ENCODE measurements at regions not wholly inside any gene's neighbourhood (a gene's known extent, or its start where the extent isn't known, plus 50 kb on each side); places are given as distances from the start of the nearest gene placed in this dataset.
"Not testable (repeated sequence)": the region's sequence is repeated elsewhere in the genome, so short reads cannot be mapped to it uniquely, and the experiment has no call there.

GRCh38 chr17:16870253-16871245, 101.4 kb downstream of the TNFRSF13B start:
- DNase-seq (ENCODE audit: low spot score) = no peak

DNA sequence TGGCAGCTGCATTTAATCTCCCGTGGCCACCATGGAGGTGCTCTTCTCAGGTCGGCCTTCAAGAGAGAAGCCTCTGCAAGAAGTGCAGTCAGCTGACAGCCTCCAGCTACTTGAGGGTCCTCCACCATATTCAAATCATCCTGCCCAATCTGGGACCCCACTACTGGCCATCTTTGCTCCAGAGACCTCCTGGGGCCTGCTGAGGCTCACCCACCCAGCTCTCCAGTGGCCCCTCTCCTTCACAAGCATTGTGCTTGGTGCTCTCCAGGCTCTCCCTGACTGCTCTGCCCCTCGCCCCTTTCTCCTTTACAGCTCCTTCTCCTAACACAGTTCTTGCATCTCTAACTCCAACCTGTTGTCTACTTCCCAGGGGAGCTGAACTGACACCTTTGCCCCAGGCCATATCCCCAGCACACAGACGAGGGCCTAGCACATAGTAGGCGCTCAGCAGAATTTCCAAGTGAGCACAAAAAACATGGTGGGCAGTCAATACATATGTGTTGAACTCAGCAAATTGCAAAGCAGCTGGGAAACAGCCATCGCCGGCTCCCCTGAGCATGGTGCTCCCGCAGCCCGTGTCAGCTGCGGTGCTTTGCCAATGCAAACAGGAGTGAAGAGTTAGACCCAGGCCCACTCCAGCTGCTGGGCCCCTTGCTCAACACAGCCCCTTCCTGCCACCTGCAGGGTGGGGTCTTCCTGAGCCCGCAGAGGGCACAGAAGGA, 102.2 kb downstream of the TNFRSF13B start:
- DNase-seq (ENCODE audit: low spot score) = not testable (repeated sequence)

DNA sequence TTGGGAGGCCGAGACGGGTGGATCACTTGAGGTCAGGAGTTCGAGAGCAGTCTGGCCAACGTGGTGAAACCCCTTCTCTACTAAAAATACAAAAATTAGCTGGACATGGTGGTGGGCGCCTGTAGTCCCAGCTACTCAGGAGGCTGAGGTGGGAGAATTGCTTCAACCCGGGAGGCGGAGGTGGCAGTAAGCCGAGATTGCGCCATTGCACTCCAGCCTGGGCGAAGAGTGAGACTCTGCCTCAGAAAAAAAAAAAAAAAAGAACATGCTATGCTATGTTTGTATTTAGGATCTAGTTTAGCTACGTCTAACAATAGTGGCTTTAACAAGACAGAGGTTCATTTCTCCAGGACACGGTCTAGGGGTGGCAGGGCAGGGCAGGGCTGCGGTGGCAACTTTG, 103.3 kb downstream of the TNFRSF13B start:
- DNase-seq (ENCODE audit: low spot score) = not testable (repeated sequence)

DNA sequence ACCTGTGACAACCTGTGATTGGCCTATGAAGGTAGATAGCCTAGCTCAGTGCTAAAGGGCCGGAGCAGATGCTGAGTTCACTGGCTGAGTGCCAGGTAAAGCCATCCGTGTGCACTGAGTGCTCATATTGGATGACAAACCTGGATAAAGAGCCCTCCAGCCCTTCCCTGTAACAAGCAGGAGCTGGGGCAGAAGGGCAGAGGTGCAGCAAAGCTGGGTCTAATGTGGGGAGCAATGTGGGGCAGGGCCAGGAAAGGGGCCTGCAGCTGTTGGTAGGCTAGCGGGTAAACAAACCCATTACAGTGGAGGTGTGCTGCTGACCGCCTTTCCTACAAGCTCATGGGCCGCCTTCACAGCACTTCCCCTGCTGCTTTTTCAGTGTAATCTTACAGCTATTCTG, 104.4 kb downstream of the TNFRSF13B start:
- DNase-seq (ENCODE audit: low spot score) = not testable (repeated sequence)

DNA sequence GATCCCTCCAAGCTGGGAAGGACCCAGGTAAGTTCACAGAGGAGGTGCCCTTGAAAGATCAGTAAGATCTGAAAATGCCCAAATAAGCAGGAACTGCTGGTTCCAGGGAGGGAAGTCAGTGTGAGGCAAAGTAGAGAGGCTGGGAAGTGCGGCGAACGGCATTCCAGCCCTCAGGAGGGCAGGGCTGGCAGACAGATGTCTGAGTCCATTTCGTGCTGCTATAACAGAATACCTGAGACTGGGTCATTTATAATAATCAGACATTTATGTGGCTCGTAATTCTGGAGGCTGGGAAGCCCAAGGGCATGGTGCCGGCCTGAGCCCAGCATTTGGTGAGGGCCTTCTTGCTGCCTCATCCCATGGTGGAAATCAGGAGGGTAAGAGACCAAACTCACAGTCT, 105.1 kb downstream of the TNFRSF13B start:
- DNase-seq (ENCODE audit: low spot score) = not testable (repeated sequence)

- no peak for DNase-seq (ENCODE audit: low spot score)
Measured at GRCh38 chr17:16866436-16866835, 105.5 kb downstream of the TNFRSF13B start.

GRCh38 chr17:16865704-16866103, 106.2 kb downstream of the TNFRSF13B start:
- peak; percentile 31 for DNase-seq (ENCODE audit: low spot score)

DNA sequence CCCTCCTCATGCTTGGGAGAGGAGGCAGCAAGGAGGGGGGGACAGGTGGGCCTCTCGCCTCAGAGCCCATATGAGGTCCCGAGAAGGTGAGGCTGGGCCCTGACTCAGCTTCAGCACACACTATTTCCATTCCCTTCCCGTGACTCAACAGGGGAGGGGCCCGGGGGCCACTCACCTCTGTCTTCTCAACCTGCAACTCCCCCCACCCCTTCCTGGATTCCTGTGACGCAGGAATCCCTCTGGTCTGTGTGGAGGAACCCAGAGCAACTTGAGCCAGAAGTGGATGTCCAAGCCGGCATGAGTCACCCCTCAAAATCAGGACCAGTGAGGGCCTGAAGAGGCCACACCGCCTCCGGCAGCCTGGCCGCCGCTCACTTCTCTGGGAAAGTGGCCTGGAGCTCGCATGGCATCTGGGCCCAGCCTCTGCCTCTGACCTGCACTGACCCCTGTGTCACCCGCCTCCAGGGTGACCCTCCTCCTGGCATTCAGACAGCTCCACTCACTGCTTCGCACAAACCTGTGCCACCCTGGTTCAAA, 106.8 kb downstream of the TNFRSF13B start:
- not testable (repeated sequence) for DNase-seq (ENCODE audit: low spot score)

DNA sequence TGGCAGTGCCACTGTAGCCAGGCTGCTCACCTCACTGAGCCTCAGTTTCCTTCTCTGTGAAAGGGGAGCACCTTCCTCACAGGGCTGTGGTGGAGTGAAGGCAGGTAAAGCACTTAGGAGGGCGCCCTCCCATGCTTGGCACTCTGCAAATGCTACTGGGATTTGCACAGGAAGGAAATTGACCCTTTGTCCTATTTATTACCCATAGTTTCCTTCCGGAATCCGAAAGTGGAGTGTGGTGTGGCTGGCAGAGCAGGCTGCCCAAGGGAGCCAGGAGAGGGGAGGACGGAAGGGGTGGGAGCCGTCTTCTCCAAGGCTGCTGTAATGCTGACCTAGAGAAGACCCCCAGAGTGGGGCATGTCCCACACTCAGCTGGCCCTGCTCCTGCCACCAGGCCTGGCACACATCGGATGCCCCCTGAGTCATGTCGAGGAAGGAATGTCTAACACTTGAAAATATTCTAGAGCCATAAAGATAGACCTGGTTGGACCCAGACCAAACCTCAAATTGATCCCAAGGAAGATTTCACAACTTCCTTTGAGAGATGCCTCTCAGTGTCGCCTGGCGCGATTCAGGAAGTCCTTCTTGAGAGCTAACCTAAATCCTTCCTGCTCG, 107.3 kb downstream of the TNFRSF13B start:
- not testable (repeated sequence) for DNase-seq (ENCODE audit: low spot score)

DNA sequence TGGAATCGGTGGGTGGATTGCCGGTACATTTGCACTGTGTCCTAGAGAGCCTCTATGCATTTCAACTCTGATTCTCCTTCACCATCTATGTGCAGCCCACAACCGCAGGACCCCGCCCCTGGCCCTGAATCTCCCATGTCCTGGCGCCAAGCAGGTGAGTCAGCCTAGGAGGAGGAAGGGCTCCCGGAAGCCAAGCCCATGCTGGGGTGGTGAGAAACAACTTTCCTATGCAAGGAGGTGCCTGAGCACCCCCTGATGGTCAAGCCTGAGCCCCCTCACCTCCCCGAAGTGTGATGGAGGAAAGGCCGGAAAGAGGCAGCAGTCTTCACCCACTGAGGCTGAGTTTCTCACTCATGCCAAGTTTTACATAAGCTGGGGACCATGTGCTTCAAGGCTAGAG, 110.8 kb downstream of the TNFRSF13B start:
- DNase-seq (ENCODE audit: low spot score) = not testable (repeated sequence)

- not testable (repeated sequence) for DNase-seq (ENCODE audit: low spot score)
Measured at GRCh38 chr17:16860467-16860866, 111.5 kb downstream of the TNFRSF13B start.

DNA sequence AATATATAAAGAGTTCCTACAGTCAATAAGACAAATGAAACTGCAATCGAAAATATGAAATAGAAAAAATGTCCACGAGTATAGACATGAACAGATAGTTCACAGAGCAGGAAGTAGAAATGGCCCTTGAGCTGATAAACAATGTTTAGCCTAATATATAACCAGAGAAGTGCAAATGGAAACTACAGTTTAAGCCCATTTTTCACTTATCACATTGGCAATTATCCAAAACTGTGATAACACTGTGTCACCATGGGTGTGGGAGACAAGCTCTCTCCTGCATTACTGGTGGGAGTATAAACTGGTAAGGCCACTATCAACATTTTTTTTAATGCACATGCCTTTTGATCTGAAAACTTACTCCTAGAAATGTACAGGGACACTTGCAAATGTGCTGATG, 112.4 kb downstream of the TNFRSF13B start:
- DNase-seq (ENCODE audit: low spot score) = not testable (repeated sequence)

DNA sequence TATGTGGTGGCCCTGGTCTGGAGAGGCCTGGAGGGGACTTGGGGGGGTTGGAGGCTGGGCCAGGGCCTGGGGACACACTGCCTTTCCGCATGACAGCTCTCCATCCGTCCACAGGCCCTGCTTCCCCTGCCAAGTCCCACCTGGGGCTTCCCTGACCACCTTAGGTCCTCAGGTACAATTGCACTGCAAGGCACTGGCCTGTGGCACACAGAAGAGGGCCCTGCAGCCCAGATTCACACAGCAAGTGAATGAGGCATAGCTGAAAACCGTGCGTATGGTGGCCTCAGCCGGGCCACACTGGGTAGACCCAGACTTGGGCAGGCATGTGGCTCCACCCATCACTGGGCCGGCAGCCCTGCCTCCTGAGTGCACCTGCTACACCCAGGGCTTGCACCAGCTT, 114.2 kb downstream of the TNFRSF13B start:
- DNase-seq (ENCODE audit: low spot score) = not testable (repeated sequence)

DNA sequence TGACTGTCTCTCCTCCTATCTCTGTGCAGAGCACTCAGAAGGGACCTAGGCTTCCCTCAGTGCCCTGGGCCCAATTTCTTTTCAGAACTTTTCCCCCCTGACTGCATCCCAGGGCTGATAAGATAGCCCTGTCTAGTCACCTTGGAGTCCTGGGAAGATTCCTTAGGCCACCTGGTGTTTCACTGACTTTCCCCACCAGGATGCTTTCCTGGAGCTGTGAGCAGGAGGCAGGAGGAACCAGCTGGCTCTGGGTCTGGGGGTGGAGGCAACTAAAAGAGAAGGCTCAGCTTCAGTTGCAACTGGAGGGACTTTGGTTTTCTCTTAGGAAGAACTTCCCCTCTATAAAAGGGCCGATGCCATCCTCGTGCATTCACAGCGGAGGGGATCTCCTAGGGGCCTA, 115.1 kb downstream of the TNFRSF13B start:
- not testable (repeated sequence) for DNase-seq (ENCODE audit: low spot score)

- DNase-seq (ENCODE audit: low spot score) = not testable (repeated sequence)
Measured at GRCh38 chr17:16856171-16856570, 115.7 kb downstream of the TNFRSF13B start.

GRCh38 chr17:16854636-16855035, 117.3 kb downstream of the TNFRSF13B start:
- not testable (repeated sequence) for DNase-seq (ENCODE audit: low spot score)

DNA sequence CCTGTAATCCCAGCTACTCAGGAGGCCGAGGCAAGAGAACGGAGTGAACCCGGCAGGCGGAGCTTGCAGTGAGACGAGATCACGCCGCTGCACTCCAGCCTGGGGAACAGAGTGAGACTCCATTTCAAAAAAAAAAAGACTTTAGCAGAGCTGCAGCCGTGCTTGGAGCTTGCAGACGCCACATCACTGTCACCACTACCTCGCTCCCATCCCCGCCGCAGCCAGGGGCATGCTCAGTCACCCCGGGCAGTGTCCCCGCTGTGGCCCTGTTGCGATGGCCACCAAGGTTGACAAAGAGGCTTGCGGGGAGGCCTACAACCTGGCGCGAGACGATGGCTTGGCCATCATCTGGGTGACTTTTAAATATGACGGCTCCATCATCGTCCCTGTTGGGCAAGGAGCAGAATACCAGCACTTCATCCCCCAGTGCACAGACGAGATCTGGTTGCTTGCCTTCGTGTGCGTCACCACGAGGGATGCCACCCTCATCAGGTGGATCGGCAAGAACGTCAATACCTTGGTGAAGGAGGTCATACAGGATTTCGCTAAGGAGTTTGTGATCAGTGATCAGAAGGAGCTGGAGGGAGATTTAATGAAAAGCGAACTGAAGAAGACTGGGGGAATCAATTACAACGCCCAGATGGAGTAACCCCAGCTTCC, 118.1 kb downstream of the TNFRSF13B start:
- DNase-seq (ENCODE audit: low spot score) = no peak

DNA sequence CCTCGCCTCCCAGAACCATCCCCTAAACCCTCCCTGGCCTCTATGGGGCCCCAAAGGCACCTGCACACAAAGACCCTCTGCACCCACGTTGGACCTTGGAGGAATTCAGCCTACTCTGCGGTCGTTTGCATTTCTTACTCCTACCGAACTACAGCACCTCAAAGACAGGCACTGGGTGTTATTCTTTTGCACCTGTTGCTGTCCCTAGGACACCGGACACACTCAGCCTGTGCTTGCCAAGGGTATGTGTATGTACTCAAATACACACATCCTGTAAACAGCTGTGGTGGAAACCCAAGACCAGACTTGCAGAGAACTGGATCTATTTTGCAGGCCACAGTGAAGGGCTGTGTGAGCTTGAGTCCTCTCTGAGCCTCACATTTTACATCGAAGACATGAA, 122.1 kb downstream of the TNFRSF13B start:
- not testable (repeated sequence) for DNase-seq (ENCODE audit: low spot score)

DNA sequence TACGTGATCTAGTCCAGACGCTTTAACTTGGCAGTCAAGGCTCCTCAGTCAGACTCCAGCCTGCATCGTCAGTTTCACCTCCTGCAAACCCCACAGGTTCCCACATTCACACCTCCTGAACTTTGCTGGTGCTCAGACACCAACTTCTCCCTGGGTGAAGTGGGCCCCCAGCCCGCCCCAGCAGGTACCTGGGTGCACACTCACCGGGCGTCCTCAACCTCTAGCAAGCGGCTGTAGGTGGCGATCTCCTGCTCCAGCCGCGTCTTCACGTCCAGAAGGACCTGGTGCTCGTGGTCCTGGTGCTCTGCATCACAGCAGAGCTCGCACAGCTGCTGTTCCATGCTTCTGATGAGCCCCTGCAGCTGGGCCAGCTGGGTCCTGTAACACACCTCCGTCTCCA, 122.9 kb downstream of the TNFRSF13B start:
- not testable (repeated sequence) for DNase-seq (ENCODE audit: low spot score)

- DNase-seq (ENCODE audit: low spot score) = not testable (repeated sequence)
Measured at GRCh38 chr17:16845098-16845497, 126.8 kb downstream of the TNFRSF13B start.

GRCh38 chr17:16844669-16845068, 127.2 kb downstream of the TNFRSF13B start:
- not testable (repeated sequence) for DNase-seq (ENCODE audit: low spot score)

Data from Ammon's horn (tissue), 1 donor.